Epithelial cell of esophagus (primary cell): ENCODE measurements at regions not wholly inside any gene's neighbourhood (a gene's known extent, or its start where the extent isn't known, plus 50 kb on each side); places are given as distances from the start of the nearest gene placed in this dataset.

ENCODE experiments used
- DNase-seq: peaks from one replicate; pipeline ENCODE4 v3.0.0; 2010; ENCODE audit warnings: low read depth
- H3K4me3 ChIP-seq: 2 replicates; pipeline ENCODE4 v1.5.1; 2011; ENCODE audit warnings: mild to moderate bottlenecking, low read length, control low read depth
- CTCF ChIP-seq: IDR thresholded peaks from 2 replicates; pipeline ENCODE4 v1.5.1; 2011; ENCODE audit warnings: low read depth, mild to moderate bottlenecking, low read length, control low read depth, inconsistent platforms; ENCODE audit not compliant: insufficient read depth; ENCODE audit errors: missing control alignments

GRCh38 chr6:113301651-113302050 is 555.5 kb upstream of the MARCKS start:
- no peak for TF ChIP-seq CTCF
- H3K4me3 ChIP-seq: no peak overlapping the region
- DNase-seq: peak; percentile 46

DNA sequence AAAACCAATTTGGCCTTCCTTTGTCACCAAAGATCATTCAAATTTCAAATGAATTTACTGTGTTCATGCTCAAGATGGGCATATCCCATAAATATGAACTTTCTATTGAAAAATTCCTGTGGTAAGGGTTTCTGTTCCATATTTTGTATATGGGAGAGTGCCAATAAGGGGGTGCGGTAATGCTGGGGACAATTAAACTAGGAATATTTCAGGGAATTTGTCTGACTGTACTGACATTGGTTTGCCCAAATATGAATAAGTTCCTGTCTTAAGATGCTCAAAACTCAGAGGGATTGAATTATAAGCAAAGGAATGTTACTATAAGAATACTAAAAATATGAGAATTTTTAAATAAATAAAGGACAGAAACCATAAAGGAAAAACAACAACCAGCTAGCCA is 553.0 kb upstream of the MARCKS start:
- DNase-seq: no peak
- TF ChIP-seq CTCF: no peak
- H3K4me3 ChIP-seq: no peak overlapping the region

GRCh38 chr6:113306552-113307145 is 550.5 kb upstream of the MARCKS start:
- TF ChIP-seq CTCF: peak; percentile 71
- DNase-seq: peak; percentile 74
- no peak overlapping the region for H3K4me3 ChIP-seq

DNA sequence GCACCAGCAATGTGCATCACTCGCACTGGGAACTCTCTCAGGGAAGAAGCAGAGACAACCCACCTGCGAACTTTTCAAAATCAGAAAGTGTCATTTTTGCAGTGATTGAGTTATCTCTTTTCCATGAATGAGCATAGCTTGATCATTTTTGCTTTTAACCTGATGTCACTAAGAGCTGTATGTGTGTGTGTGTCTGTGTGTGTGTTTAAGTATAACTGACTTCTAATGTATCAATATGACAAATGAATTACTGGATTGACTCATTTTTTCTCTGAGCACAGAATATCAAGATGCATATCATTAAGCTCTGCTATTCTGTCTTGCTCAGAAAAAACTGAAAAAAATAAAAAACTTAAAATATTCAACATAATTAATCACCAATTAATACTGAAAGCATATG is 548.9 kb upstream of the MARCKS start:
- DNase-seq: no peak
- TF ChIP-seq CTCF: no peak
- no peak overlapping the region for H3K4me3 ChIP-seq

GRCh38 chr6:113313841-113314240 is 543.3 kb upstream of the MARCKS start:
- no peak for TF ChIP-seq CTCF
- no peak overlapping the region for H3K4me3 ChIP-seq
- no peak for DNase-seq

GRCh38 chr6:113315165-113315564 is 542.0 kb upstream of the MARCKS start:
- TF ChIP-seq CTCF: no peak
- H3K4me3 ChIP-seq: no peak overlapping the region
- DNase-seq: no peak

GRCh38 chr6:113315879-113316278 is 541.3 kb upstream of the MARCKS start:
- TF ChIP-seq CTCF: no peak
- no peak overlapping the region for H3K4me3 ChIP-seq
- DNase-seq: peak; percentile 73
